Mesendoderm (in vitro differentiated cells): ENCODE measurements at regions not wholly inside any gene's neighbourhood (a gene's known extent, or its start where the extent isn't known, plus 50 kb on each side); places are given as distances from the start of the nearest gene placed in this dataset.

Experiments used
- DNase-seq: peaks from one replicate; pipeline ENCODE4 v3.0.0; 2013
- H2AK5ac ChIP-seq: 2 replicates; pipeline ENCODE4 v1.6.1; 2013; ENCODE audit warnings: low read length, inconsistent platforms
- H2BK120ac ChIP-seq: 2 replicates; pipeline ENCODE4 v1.6.1; 2013; ENCODE audit warnings: low read depth, mild to moderate bottlenecking, low read length, moderate library complexity, mixed read lengths
- H2BK15ac ChIP-seq: replicated peaks from 2 replicates; pipeline ENCODE4 v1.6.1; 2013; ENCODE audit warnings: low read depth, mild to moderate bottlenecking, moderate library complexity
- H2BK5ac ChIP-seq: 2 replicates; pipeline ENCODE4 v1.6.1; 2013; ENCODE audit warnings: low read length, inconsistent platforms
- H3K18ac ChIP-seq: 2 replicates; pipeline ENCODE4 v1.6.1; 2013; ENCODE audit warnings: mild to moderate bottlenecking, low read length, mixed read lengths
- H3K23ac ChIP-seq: one replicate; pipeline ENCODE4 v1.6.1; 2013; ENCODE audit warnings: low read length
- H3K27ac ChIP-seq: 2 replicates; pipeline ENCODE4 v1.5.1; 2013; ENCODE audit warnings: low read depth, mild to moderate bottlenecking, inconsistent platforms, low read length, moderate library complexity
- H3K27me3 ChIP-seq: 2 replicates; pipeline ENCODE4 v1.6.1; 2013; ENCODE audit warnings: low read length, control low read depth, mild to moderate bottlenecking, inconsistent platforms; ENCODE audit not compliant: insufficient read depth, poor library complexity
- H3K36me3 ChIP-seq: 2 replicates; pipeline ENCODE4 v1.6.1; 2013; ENCODE audit warnings: low read length, inconsistent platforms; ENCODE audit not compliant: control insufficient read depth, insufficient read depth
- H3K4ac ChIP-seq: one replicate; pipeline ENCODE4 v1.6.1; 2013; ENCODE audit warnings: low read depth, mild to moderate bottlenecking, low read length, moderate library complexity
- H3K4me1 ChIP-seq: 2 replicates; pipeline ENCODE4 v1.6.1; 2013; ENCODE audit warnings: low read depth, low read length, inconsistent platforms; ENCODE audit not compliant: control insufficient read depth
- H3K4me2 ChIP-seq: 2 replicates; pipeline ENCODE4 v1.6.1; 2013; ENCODE audit warnings: low read length
- H3K4me3 ChIP-seq: 2 replicates; pipeline ENCODE4 v1.5.1; 2013; ENCODE audit warnings: mild to moderate bottlenecking, low read length
- H3K56ac ChIP-seq: one replicate; pipeline ENCODE4 v1.6.1; 2013; ENCODE audit warnings: low read length
- H3K79me1 ChIP-seq: 2 replicates; pipeline ENCODE4 v1.6.1; 2013; ENCODE audit warnings: low read length, inconsistent platforms
- H3K79me2 ChIP-seq: 2 replicates; pipeline ENCODE4 v1.6.1; 2013; ENCODE audit warnings: mild to moderate bottlenecking, low read length; ENCODE audit not compliant: control insufficient read depth, insufficient read depth
- H3K9ac ChIP-seq: 2 replicates; pipeline ENCODE4 v1.6.1; 2013; ENCODE audit warnings: low read length, inconsistent platforms
- H4K5ac ChIP-seq: one replicate; pipeline ENCODE4 v1.6.1; 2013; ENCODE audit warnings: low read length
- H4K8ac ChIP-seq: one replicate; pipeline ENCODE4 v1.6.1; 2013; ENCODE audit warnings: low read depth, mild to moderate bottlenecking, control low read depth, low read length, moderate library complexity
- WGBS: extraction: QIAGEN DNeasy Blood & Tissue Kit; methylation state at CpG from one replicate; pipeline ENCODE4 v1.1.7; 2013; ENCODE audit warnings: low lambda C conversion rate, missing lambda C conversion rate; ENCODE audit not compliant: insufficient coverage; ENCODE audit errors: extremely low coverage; 5-methylcytosine and 5-hydroxymethylcytosine counted together

DNA sequence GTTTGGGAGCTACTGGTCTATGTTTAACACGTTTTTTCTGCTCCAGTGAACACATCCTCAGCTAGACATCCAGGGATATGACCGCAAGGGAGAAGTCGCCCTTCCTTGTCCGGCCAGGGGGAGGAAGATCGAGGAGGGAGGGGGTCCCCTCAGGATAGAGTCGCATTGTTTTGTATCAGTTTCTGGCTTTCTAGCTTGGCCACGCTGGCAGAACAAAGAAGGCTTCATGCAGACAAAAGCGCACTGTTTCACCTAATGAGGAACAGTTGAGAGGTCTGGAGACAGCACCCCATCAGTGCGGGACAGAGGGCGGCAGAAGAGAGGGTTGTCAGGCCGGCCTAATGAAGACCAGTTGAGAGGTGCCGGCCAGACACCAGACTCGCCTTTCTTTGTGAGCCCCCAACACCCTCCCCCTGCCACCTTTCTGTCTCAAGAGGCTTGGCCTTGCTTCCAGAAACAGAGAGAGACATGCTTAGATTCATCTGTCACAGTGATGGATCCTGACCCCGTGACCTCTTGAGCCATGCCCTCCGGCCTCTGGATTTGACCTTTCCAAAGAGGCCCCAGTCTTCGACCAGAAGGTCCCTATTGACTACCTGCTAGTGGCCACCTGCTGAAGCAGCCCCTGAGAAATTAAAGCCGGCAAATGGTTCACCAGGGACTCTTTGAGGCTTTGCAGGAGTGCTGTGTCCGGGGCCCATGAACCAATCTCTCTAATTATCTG lies 254.7 kb upstream of the TBX3 start:
- H3K27me3 ChIP-seq = no peaks in the 10 kb centered on the region
- H3K27ac ChIP-seq = no peak overlapping the region
- no peak overlapping the region for H3K4ac ChIP-seq
- H2AK5ac ChIP-seq = no peak overlapping the region
- DNase-seq = no peak
- no peak overlapping the region for H3K18ac ChIP-seq
- no peak overlapping the region for H2BK120ac ChIP-seq
- no peak overlapping the region for H2BK15ac ChIP-seq
- H3K4me1 ChIP-seq = peaks cover 6% of the 10 kb centered on the region
- no peak overlapping the region for H3K9ac ChIP-seq
- no peaks in the 10 kb centered on the region for H3K79me2 ChIP-seq
- H4K5ac ChIP-seq = no peak overlapping the region
- no peak overlapping the region for H3K4me2 ChIP-seq
- no CpG with 5 or more reads among the region's 18 CpGs for WGBS
- H3K36me3 ChIP-seq = no peaks in the 10 kb centered on the region
- no peak overlapping the region for H3K56ac ChIP-seq
- no peaks in the 10 kb centered on the region for H3K79me1 ChIP-seq
- H3K23ac ChIP-seq = no peak overlapping the region
- no peak overlapping the region for H4K8ac ChIP-seq
- no peak overlapping the region for H2BK5ac ChIP-seq
- no peak overlapping the region for H3K4me3 ChIP-seq

DNA sequence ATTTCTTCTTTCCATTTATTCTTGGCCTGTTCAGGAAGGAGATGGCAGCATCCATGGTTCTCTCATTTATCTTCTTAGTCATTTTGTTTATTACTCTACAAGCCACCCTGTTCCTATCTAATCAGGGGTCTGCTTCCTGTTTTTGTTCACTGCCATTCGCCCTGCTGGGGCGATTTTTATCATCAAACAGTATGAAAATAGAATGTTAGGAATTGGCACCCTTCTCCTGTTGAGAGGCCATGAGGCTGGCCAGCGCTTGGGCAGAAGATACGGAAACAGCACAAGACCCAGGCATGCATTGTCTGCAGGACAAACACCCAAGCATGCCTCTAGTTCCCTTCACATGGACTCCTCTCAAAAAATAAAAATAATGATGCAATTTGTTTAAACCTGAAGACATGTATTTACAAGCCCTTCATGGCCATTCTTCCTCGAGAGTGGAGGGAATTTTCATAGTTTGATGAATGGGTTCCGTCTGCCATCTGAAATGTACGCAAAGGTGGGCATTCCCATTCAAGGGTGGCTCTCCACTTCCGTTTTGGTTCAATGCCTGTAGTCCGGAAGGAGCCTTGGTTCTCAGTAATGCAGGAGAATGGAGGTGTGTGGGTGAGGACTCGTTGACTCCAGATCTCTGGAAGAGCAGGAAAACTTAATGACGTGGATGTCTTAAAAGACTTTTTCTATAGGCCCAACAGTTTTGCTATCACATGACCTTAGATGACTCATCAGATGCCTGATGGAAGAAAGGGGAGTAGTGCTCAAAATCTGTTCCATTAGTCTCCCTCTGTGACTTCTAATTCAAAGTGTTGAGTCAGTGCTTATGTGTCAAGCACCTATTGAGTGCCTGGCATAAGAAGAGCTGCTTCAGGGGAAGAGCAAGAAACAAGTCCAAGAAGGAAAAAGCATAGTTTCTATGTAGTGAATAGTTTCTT lies 252.4 kb upstream of the TBX3 start:
- Histone ChIP-seq H3K27ac (no peak overlapping the region), H2BK15ac (no peak overlapping the region)
- WGBS = no CpG with 5 or more reads among the region's 11 CpGs

DNA sequence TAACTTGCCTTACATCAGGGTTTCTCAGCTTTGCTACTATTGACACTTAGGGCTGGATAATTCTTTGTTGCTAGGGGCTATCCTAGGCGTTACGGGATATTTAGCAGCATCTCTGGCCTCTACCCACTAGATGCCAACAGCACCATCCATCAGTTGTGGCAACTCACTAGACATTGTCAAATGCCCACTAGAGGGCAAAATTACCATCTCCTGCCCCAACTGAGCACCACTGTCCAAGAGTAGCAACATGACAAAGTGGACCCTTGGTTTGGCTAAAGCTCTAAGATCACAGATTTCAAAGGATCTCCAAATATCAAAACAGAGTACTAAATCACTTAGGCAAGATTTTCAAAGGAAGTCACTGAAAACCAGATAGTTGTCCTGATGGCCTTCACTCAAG lies 251.7 kb upstream of the TBX3 start:
- H2AK5ac ChIP-seq = no peak overlapping the region
- no peak overlapping the region for H3K4me3 ChIP-seq
- H4K8ac ChIP-seq = no peak overlapping the region
- H3K18ac ChIP-seq = no peak overlapping the region
- H2BK120ac ChIP-seq = no peak overlapping the region
- no peak overlapping the region for H3K56ac ChIP-seq
- no peak overlapping the region for H3K4ac ChIP-seq
- H3K4me2 ChIP-seq = no peak overlapping the region
- H2BK5ac ChIP-seq = no peak overlapping the region
- H3K27ac ChIP-seq = no peak overlapping the region
- no peak overlapping the region for H3K23ac ChIP-seq
- WGBS = no CpG with 5 or more reads among the region's 2 CpGs
- no peaks in the 10 kb centered on the region for H3K36me3 ChIP-seq
- H3K9ac ChIP-seq = no peak overlapping the region
- no peaks in the 10 kb centered on the region for H3K79me1 ChIP-seq
- H2BK15ac ChIP-seq = no peak overlapping the region
- H3K79me2 ChIP-seq = no peaks in the 10 kb centered on the region
- DNase-seq = no peak
- no peaks in the 10 kb centered on the region for H3K27me3 ChIP-seq
- no peak overlapping the region for H4K5ac ChIP-seq
- peaks cover 6% of the 10 kb centered on the region for H3K4me1 ChIP-seq

More for the DNA sequence above, 252.4 kb upstream of the TBX3 start:
- Histone ChIP-seq H2BK5ac (no peak overlapping the region), H3K27me3 (no peaks in the 10 kb centered on the region), H4K8ac (no peak overlapping the region), H2AK5ac (no peak overlapping the region), H2BK120ac (no peak overlapping the region), H4K5ac (no peak overlapping the region), H3K4ac (no peak overlapping the region), H3K56ac (no peak overlapping the region), H3K4me2 (no peak overlapping the region), H3K79me1 (no peaks in the 10 kb centered on the region), H3K4me3 (no peak overlapping the region), H3K79me2 (no peaks in the 10 kb centered on the region), H3K23ac (no peak overlapping the region), H3K4me1 (peaks cover 6% of the 10 kb centered on the region), H3K9ac (no peak overlapping the region), H3K36me3 (no peaks in the 10 kb centered on the region), H3K18ac (peak overlapping the region; percentile 32)
- peak; percentile 58 for DNase-seq

DNA sequence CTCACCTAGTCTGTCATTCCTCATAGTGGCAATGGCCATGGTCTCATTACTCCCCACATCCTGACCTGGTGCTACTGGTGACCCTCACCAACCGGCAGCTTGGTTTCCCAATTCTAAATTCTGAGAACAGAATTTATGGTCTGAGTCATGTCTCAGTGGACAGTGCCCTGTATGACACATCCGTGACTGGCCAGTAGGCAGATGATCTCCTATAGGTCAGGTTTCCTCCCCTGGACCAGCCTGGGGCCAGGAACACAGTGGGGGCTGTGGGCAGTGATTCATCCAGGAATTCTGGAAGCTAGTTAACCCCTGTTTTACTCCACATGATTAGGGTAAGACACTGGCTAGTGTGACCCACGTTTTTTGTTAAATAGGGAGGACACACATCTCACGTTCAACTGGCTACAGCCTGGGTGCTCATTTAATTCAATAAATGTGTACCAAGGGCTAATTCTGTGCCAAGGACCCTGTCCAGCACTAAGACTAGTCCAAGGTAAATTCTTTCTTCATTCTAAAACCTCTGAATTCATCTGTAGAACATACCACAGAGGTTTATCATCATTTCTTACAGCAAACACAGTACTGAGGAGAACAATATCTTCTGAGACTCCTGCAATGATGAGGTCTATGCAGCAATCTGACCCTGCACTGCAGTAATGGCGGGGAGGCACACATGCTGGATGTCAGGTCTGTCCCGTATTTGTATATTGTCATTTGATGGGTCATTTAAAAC lies 249.6 kb upstream of the TBX3 start:
- no peak overlapping the region for H2AK5ac ChIP-seq
- no peak overlapping the region for H3K4ac ChIP-seq
- no peak overlapping the region for H3K18ac ChIP-seq
- H3K56ac ChIP-seq = no peak overlapping the region
- no CpG with 5 or more reads among the region's 6 CpGs for WGBS
- H3K4me3 ChIP-seq = no peak overlapping the region
- no peak overlapping the region for H4K8ac ChIP-seq
- H4K5ac ChIP-seq = no peak overlapping the region
- no peaks in the 10 kb centered on the region for H3K79me1 ChIP-seq
- H2BK120ac ChIP-seq = no peak overlapping the region
- H3K27me3 ChIP-seq = no peaks in the 10 kb centered on the region
- peaks cover 6% of the 10 kb centered on the region for H3K4me1 ChIP-seq
- H3K36me3 ChIP-seq = no peaks in the 10 kb centered on the region
- H3K23ac ChIP-seq = no peak overlapping the region
- H3K79me2 ChIP-seq = no peaks in the 10 kb centered on the region
- H3K9ac ChIP-seq = no peak overlapping the region
- H3K27ac ChIP-seq = no peak overlapping the region
- DNase-seq = peak; percentile 57
- no peak overlapping the region for H2BK15ac ChIP-seq
- H3K4me2 ChIP-seq = no peak overlapping the region
- H2BK5ac ChIP-seq = no peak overlapping the region

DNA sequence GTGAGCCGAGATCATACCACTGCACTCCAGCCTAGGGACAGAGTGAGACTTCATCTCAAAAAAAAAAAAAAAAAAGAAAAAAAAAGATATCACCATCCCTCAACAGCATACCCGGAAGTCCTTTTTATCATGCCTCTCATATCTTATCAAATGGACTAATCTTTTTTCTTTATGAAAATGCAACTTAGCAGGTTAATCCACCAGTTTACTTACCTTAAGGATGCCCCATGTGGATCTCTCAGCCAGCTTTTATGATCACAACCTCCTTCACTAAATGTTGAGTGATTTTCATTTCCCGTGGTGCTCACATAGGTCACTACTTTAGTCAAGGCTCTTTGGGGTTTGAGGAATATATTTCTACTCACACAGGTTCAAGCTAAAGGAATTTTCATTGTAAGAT lies 248.8 kb upstream of the TBX3 start:
- Histone ChIP-seq H3K18ac (no peak overlapping the region), H3K4me1 (peaks cover 6% of the 10 kb centered on the region), H3K9ac (no peak overlapping the region), H3K4me2 (no peak overlapping the region), H3K36me3 (no peaks in the 10 kb centered on the region), H2BK5ac (no peak overlapping the region), H4K8ac (no peak overlapping the region), H2AK5ac (no peak overlapping the region), H4K5ac (no peak overlapping the region), H2BK15ac (no peak overlapping the region), H3K79me1 (no peaks in the 10 kb centered on the region), H3K27ac (no peak overlapping the region), H3K79me2 (no peaks in the 10 kb centered on the region), H3K4me3 (no peak overlapping the region), H3K4ac (no peak overlapping the region), H3K23ac (no peak overlapping the region), H3K56ac (no peak overlapping the region), H3K27me3 (no peaks in the 10 kb centered on the region), H2BK120ac (no peak overlapping the region)
- WGBS = no CpG with 5 or more reads among the region's 3 CpGs
- DNase-seq = no peak
